Kidney epithelial cell (primary cell): ENCODE measurements at regions not wholly inside any gene's neighbourhood (a gene's known extent, or its start where the extent isn't known, plus 50 kb on each side); places are given as distances from the start of the nearest gene placed in this dataset.
A peak's percentile ranks its signal among the peaks of the same experiment; 100 is the strongest.
"Not testable (repeated sequence)": the region's sequence is repeated elsewhere in the genome, so short reads cannot be mapped to it uniquely, and the experiment has no call there.

Source experiments
- DNase-seq: peaks from one replicate; pipeline ENCODE4 v3.0.0-alpha.2; 2010; ENCODE audit warnings: low read depth
- H3K27me3 ChIP-seq: 2 replicates; pipeline ENCODE4 v1.6.0; 2011; ENCODE audit warnings: low read length; ENCODE audit not compliant: control insufficient read depth, insufficient read depth
- H3K36me3 ChIP-seq: 2 replicates; pipeline ENCODE4 v1.5.1; 2011; ENCODE audit warnings: low read length; ENCODE audit not compliant: control insufficient read depth, insufficient read depth
- H3K4me3 ChIP-seq: 2 replicates; pipeline ENCODE4 v1.5.1; 2011; ENCODE audit warnings: low read depth, mild to moderate bottlenecking, control low read depth, low read length
- CTCF ChIP-seq: IDR thresholded peaks from 2 replicates; pipeline ENCODE4 v1.5.1; 2011; ENCODE audit warnings: mild to moderate bottlenecking, moderate library complexity, low read length, control low read depth, inconsistent platforms; ENCODE audit not compliant: insufficient read depth, poor library complexity, severe bottlenecking

- TF ChIP-seq CTCF: no peak
- Histone ChIP-seq H3K36me3 (no peaks in the 10 kb centered on the region), H3K4me3 (no peak overlapping the region), H3K27me3 (peaks cover 3% of the 10 kb centered on the region)
- no peak for DNase-seq
Observed at GRCh38 chr16:52914428-52914827, 138.3 kb downstream of the CHD9NB start.

GRCh38 chr16:52912565-52913173 lies 140.0 kb downstream of the CHD9NB start:
- DNase-seq: peak; percentile 7
- TF ChIP-seq CTCF: peak; percentile 84
- H3K27me3 ChIP-seq: peaks cover 3% of the 10 kb centered on the region
- H3K4me3 ChIP-seq: no peak overlapping the region
- no peaks in the 10 kb centered on the region for H3K36me3 ChIP-seq

GRCh38 chr16:52908057-52908456 lies 144.6 kb downstream of the CHD9NB start:
- H3K4me3 ChIP-seq, H3K27me3 ChIP-seq, H3K36me3 ChIP-seq, DNase-seq: not testable (repeated sequence)

- Histone ChIP-seq H3K4me3 (no peak overlapping the region), H3K36me3 (no peaks in the 10 kb centered on the region), H3K27me3 (no peaks in the 10 kb centered on the region)
- no peak for TF ChIP-seq CTCF
- DNase-seq: no peak
Observed at GRCh38 chr16:52906281-52906680, 146.4 kb downstream of the CHD9NB start.

- H3K36me3 ChIP-seq: no peaks in the 10 kb centered on the region
- no peaks in the 10 kb centered on the region for H3K27me3 ChIP-seq
- DNase-seq: no peak
- H3K4me3 ChIP-seq: no peak overlapping the region
- TF ChIP-seq CTCF: no peak
Observed at GRCh38 chr16:52896478-52897164, 156.1 kb downstream of the CHD9NB start.

- Histone ChIP-seq H3K27me3 (no peaks in the 10 kb centered on the region), H3K4me3 (no peak overlapping the region), H3K36me3 (no peaks in the 10 kb centered on the region)
- no peak for TF ChIP-seq CTCF
- DNase-seq: no peak
Observed at GRCh38 chr16:52874042-52874441, 178.7 kb downstream of the CHD9NB start.
